Activated T-cell treated with anti-CD3 and anti-CD28 coated beads, Interleukin-2, amount 50 U/mL, for 48 hours (primary cell): ENCODE measurements at regions not wholly inside any gene's neighbourhood (a gene's known extent, or its start where the extent isn't known, plus 50 kb on each side); places are given as distances from the start of the nearest gene placed in this dataset.

Experiments used
- DNase-seq, 2 experiments: peaks; one replicate each; pipeline ENCODE4 v3.0.0-alpha.2; 2020

GRCh38 chr20:11772226-11772730 is 145.4 kb upstream of the BTBD3 start:
- no peak for DNase-seq

GRCh38 chr20:11776687-11777086 is 141.0 kb upstream of the BTBD3 start:
- no peak for DNase-seq

- DNase-seq: no peak
Observed at GRCh38 chr20:11777387-11778205, 140.1 kb upstream of the BTBD3 start.

- no peak for DNase-seq
Observed at GRCh38 chr20:11778206-11778570, 139.5 kb upstream of the BTBD3 start.

GRCh38 chr20:11780765-11781369 is 136.8 kb upstream of the BTBD3 start:
- DNase-seq: no peak

GRCh38 chr20:11783102-11783850 is 134.4 kb upstream of the BTBD3 start:
- no peak for DNase-seq

- no peak for DNase-seq
Observed at GRCh38 chr20:11785885-11786507, 131.7 kb upstream of the BTBD3 start.

GRCh38 chr20:11790046-11790445 is 127.6 kb upstream of the BTBD3 start:
- no peak for DNase-seq

- no peak for DNase-seq
Observed at GRCh38 chr20:11791316-11791715, 126.4 kb upstream of the BTBD3 start.

- no peak for DNase-seq
Observed at GRCh38 chr20:11791835-11792567, 125.7 kb upstream of the BTBD3 start.

GRCh38 chr20:11792568-11792953 is 125.1 kb upstream of the BTBD3 start:
- DNase-seq: no peak

GRCh38 chr20:11794525-11794924 is 123.2 kb upstream of the BTBD3 start:
- no peak for DNase-seq

- no peak for DNase-seq
Observed at GRCh38 chr20:11795071-11795615, 122.5 kb upstream of the BTBD3 start.

GRCh38 chr20:11796026-11796425 is 121.7 kb upstream of the BTBD3 start:
- no peak for DNase-seq

GRCh38 chr20:11797156-11797555 is 120.5 kb upstream of the BTBD3 start:
- DNase-seq: no peak

GRCh38 chr20:11799281-11799684 is 118.4 kb upstream of the BTBD3 start:
- DNase-seq: no peak

GRCh38 chr20:11807054-11808048 is 110.3 kb upstream of the BTBD3 start:
- DNase-seq: no peak

- DNase-seq: no peak
Observed at GRCh38 chr20:11808841-11809240, 108.9 kb upstream of the BTBD3 start.

- no peak for DNase-seq
Observed at GRCh38 chr20:11810311-11811083, 107.2 kb upstream of the BTBD3 start.
